K562 (cell line): ENCODE measurements at regions not wholly inside any gene's neighbourhood (a gene's known extent, or its start where the extent isn't known, plus 50 kb on each side); places are given as distances from the start of the nearest gene placed in this dataset.

Source experiments
- ATAC-seq: fragments of 200-7000 bp; cut with Tn5 transposase; 3 replicates; pipeline ENCODE4 v1.9.1; 2020; ENCODE audit warnings: moderate library complexity
- BruUV-seq: library from RNA; stranded (reverse); fragments of 400-500 nt; replicated peaks from 2 replicates; lab custom pipeline; 2021; lab: Mats Ljungman, UMichigan
- CTCF ChIA-PET: fragments of 300-600 bp; formaldehyde crosslinking; extraction: SDS; loops from one replicate; lab custom pipeline; 2021; ENCODE audit warnings: low intra/inter-chr PET ratio; lab: Yijun Ruan, JAX
- POLR2A ChIA-PET: fragments of 300-600, 350-650 bp; sonication (Branson Sonifier 250); formaldehyde crosslinking; extraction: SDS; loops from one replicate; lab custom pipeline; 2021; ENCODE audit warnings: antibody characterized with exemption, inconsistent platforms; lab: Yijun Ruan, JAX
- DNase-seq, 4 experiments: peaks; one replicate each; pipeline versions ENCODE4 v3.0.0 to v3.0.0-alpha.2; 2011 to 2018; ENCODE audit warnings: low spot score in 3 of 4, mixed read lengths in 3 of 4; ENCODE audit errors: extremely low read depth in 1 of 4
- FAIRE-seq: peaks from 2 replicates; lab custom pipeline; 2011; peaks lifted over from hg19 to GRCh38; lab: Jason Lieb, UNC
- H2AFZ ChIP-seq: 2 replicates; pipeline ENCODE4 v1.6.0; 2011; ENCODE audit warnings: low read depth, low read length, control low read depth, inconsistent platforms
- H3K27ac ChIP-seq: fragments of 200-600 bp; 3 replicates; pipeline ENCODE4 v1.8.0; 2011; ENCODE audit warnings: low read depth, mild to moderate bottlenecking, control low read depth, inconsistent platforms, low read length, moderate library complexity, mixed read lengths; ENCODE audit errors: extremely low read depth
- H3K27me3 ChIP-seq, 2 experiments: fragments of 300-600 bp in 1 of 2; 2 replicates in 1 of 2; 3 replicates in 1 of 2; pipeline versions ENCODE4 v1.6.0 to v1.8.0; 2011; ENCODE audit warnings: inconsistent platforms in 2 of 2, low read length in 2 of 2, mild to moderate bottlenecking in 1 of 2, mixed read lengths in 1 of 2, moderate library complexity in 1 of 2; ENCODE audit not compliant: control insufficient read depth in 2 of 2, insufficient read depth in 2 of 2
- H3K36me3 ChIP-seq: fragments of 300-600 bp; 3 replicates; pipeline ENCODE4 v1.8.0; 2011; ENCODE audit warnings: mild to moderate bottlenecking, low read length, inconsistent platforms; ENCODE audit not compliant: control insufficient read depth, insufficient read depth
- H3K4me1 ChIP-seq, 2 experiments: fragments of 200-600 bp in 1 of 2; replicated peaks in 1 of 2; 2 replicates in 1 of 2; 3 replicates in 1 of 2; pipeline versions ENCODE4 v1.5.1 to v1.8.0; 2011; ENCODE audit warnings: inconsistent platforms in 2 of 2, low read length in 2 of 2, mild to moderate bottlenecking in 1 of 2, mixed read lengths in 1 of 2, moderate library complexity in 1 of 2; ENCODE audit not compliant: control insufficient read depth in 2 of 2, insufficient read depth in 2 of 2
- H3K4me2 ChIP-seq: 2 replicates; pipeline ENCODE4 v1.6.1; 2011; ENCODE audit warnings: low read length, control low read depth, inconsistent platforms, mixed read lengths; ENCODE audit not compliant: insufficient read depth
- H3K4me3 ChIP-seq: fragments of 200-600 bp; sonication (generic), shearing (Covaris generic); 2 replicates; pipeline ENCODE4 v1.5.1; 2016; ENCODE audit warnings: control low read depth, inconsistent platforms
- H3K79me2 ChIP-seq: fragments of 200-600 bp; 3 replicates; pipeline ENCODE4 v1.8.0; 2011; ENCODE audit warnings: low read length, inconsistent platforms; ENCODE audit not compliant: control insufficient read depth, insufficient read depth
- H3K9ac ChIP-seq, 2 experiments: 2 replicates each; pipeline versions ENCODE4 v1.6.0 to v1.6.1; 2011; ENCODE audit warnings: low read depth in 2 of 2, low read length in 2 of 2, control low read depth in 1 of 2, inconsistent platforms in 1 of 2, mild to moderate bottlenecking in 1 of 2, mixed read lengths in 1 of 2; ENCODE audit not compliant: insufficient read depth in 1 of 2
- H3K9me1 ChIP-seq: one replicate; pipeline ENCODE4 v1.6.0; 2011; ENCODE audit warnings: inconsistent platforms, mild to moderate bottlenecking, low read length, moderate library complexity; ENCODE audit not compliant: control insufficient read depth, insufficient read depth
- H3K9me3 ChIP-seq: replicated peaks from 2 replicates; pipeline ENCODE4 v1.5.1; 2011; ENCODE audit warnings: low read depth, low read length, inconsistent platforms; ENCODE audit not compliant: control insufficient read depth, insufficient read depth
- H4K20me1 ChIP-seq: replicated peaks from 2 replicates; pipeline ENCODE4 v1.6.1; 2011; ENCODE audit warnings: low read length, inconsistent platforms, mixed read lengths; ENCODE audit not compliant: control insufficient read depth, insufficient read depth
- FOS ChIP-seq: IDR thresholded peaks from 3 replicates; pipeline ENCODE4 v1.6.1; 2011; ENCODE audit not compliant: insufficient read length; ENCODE audit errors: extremely low read depth
- HNRNPL ChIP-seq: fragments of 200-400 bp; formaldehyde crosslinking; IDR thresholded peaks from 2 replicates; pipeline ENCODE4 v1.6.1; 2017; ENCODE audit warnings: low read depth, mild to moderate bottlenecking, low read length
- NEUROD1 ChIP-seq: fragments of 150-350 bp; IDR thresholded peaks from 2 replicates; pipeline ENCODE4 v1.6.1; 2014; ENCODE audit warnings: borderline replicate concordance, low read length, low read depth; ENCODE audit not compliant: partially characterized antibody
- NRF1 ChIP-seq, 2 experiments: fragments of 450-650 bp; IDR thresholded peaks in 1 of 2; conservative IDR thresholded peaks in 1 of 2; 2 replicates each; pipeline ENCODE4 v1.6.1; 2014; ENCODE audit warnings: mild to moderate bottlenecking in 2 of 2
- RFX1 ChIP-seq: fragments of 450-650 bp; IDR thresholded peaks from 2 replicates; pipeline ENCODE4 v1.6.1; 2016; ENCODE audit warnings: mild to moderate bottlenecking, moderate library complexity
- TSHZ1 ChIP-seq: fragments of 250-450 bp; sonication (Bioruptor Pico); IDR thresholded peaks from 2 replicates; pipeline ENCODE4 v1.4.0; 2020; ENCODE audit warnings: mild to moderate bottlenecking, moderate library complexity
- ZKSCAN1 ChIP-seq: fragments of 150-350 bp; IDR thresholded peaks from 2 replicates; pipeline ENCODE4 v1.6.1; 2016; ENCODE audit warnings: low read depth, low read length
- ZNF239 ChIP-seq: fragments of 250-450 bp; sonication (Bioruptor Pico); IDR thresholded peaks from 2 replicates; pipeline ENCODE4 v1.4.0; 2020; ENCODE audit warnings: mild to moderate bottlenecking
- WGBS: fragments of 100-300 bp; shearing (Covaris generic); methylation state at CpG from one replicate; pipeline ENCODE4 v1.1.6; 2016; ENCODE audit warnings: low coverage, mixed read lengths; ENCODE audit not compliant: insufficient coverage; ENCODE audit errors: missing lambda C conversion rate; 5-methylcytosine and 5-hydroxymethylcytosine counted together
- in situ Hi-C: fragments of 300-500 bp; cut with MboI; formaldehyde crosslinking; loops from 4 replicates; pipeline ENCODE4 v1.15.0; 2018; ENCODE audit warnings: inconsistent platforms, mixed read lengths
- intact Hi-C: fragments of 100-400 bp; cut with micrococcal nuclease; formaldehyde crosslinking; loops from 2 replicates; pipeline ENCODE4 v1.14.2; 2022

GRCh38 chr10:78375854-78376785, 342.5 kb downstream of the RPS24 start:
- Histone ChIP-seq H3K79me2 (no peaks in the 10 kb centered on the region), H3K27me3 (peaks cover 0 to 15% of the 10 kb centered on the region in 2 experiments; a peak in 2 of 5 replicates), H3K9me1 (no peaks in the 10 kb centered on the region), H4K20me1 (no peaks in the 10 kb centered on the region; the same call in 1 of the 2 replicates), H3K27ac (no peak overlapping the region), H3K4me1 (no peaks in the 10 kb centered on the region), H3K4me3 (no peak overlapping the region), H3K9me3 (no peaks in the 10 kb centered on the region), H2AFZ (no peak overlapping the region), H3K9ac (no peak overlapping the region), H3K4me2 (no peak overlapping the region), H3K36me3 (no peaks in the 10 kb centered on the region)
- ATAC-seq (no peak), DNase-seq (no peak), FAIRE-seq (no peak)
- intact Hi-C loops (no loop called here), in situ Hi-C loops (no loop called here)
- ChIA-PET POLR2A (interaction anchor here (0.6 to 1.7 kb wide), 6 partner anchors 11 to 220 kb away, joined by 3 to 4 read pairs (median 3); no protein-coding TSS in a partner anchor), CTCF (no interaction called here)
- BruUV-seq, result no TSS peak
- TF ChIP-seq HNRNPL, result no peak
- TF ChIP-seq RFX1, result peak; percentile 90
- TF ChIP-seq ZKSCAN1, result no peak
- TF ChIP-seq ZNF239 (CRISPR knock-in tag), result no peak
- no peak for TF ChIP-seq NRF1 (conservative IDR thresholded peaks at IDR 0.05 in 1 of 2, IDR thresholded peaks at IDR 0.05 in 1 of 2)
- no peak for TF ChIP-seq TSHZ1 (CRISPR knock-in tag)
- TF ChIP-seq NEUROD1, result no peak
- TF ChIP-seq FOS, result no peak
- WGBS, result 2% methylated on average over 17 of the region's 17 CpGs
